SH-SY5Y (cell line): ENCODE measurements at regions not wholly inside any gene's neighbourhood (a gene's known extent, or its start where the extent isn't known, plus 50 kb on each side); places are given as distances from the start of the nearest gene placed in this dataset.

ENCODE experiments used
- GATA2 ChIP-seq: IDR thresholded peaks from 2 replicates; pipeline ENCODE4 v1.6.1; 2011; ENCODE audit warnings: mild to moderate bottlenecking, low read depth, low read length
- GATA3 ChIP-seq: IDR thresholded peaks from 2 replicates; pipeline ENCODE4 v1.6.1; 2011; ENCODE audit warnings: low read depth, mild to moderate bottlenecking, low read length, moderate library complexity

GRCh38 chr1:106439475-106439874 is 617.0 kb upstream of the PRMT6 start:
- TF ChIP-seq GATA2 (no peak), GATA3 (no peak)
